ENCODE measurements at regions not wholly inside any gene's neighbourhood (a gene's known extent, or its start where the extent isn't known, plus 50 kb on each side); places are given as distances from the start of the nearest gene placed in this dataset.

DNA sequence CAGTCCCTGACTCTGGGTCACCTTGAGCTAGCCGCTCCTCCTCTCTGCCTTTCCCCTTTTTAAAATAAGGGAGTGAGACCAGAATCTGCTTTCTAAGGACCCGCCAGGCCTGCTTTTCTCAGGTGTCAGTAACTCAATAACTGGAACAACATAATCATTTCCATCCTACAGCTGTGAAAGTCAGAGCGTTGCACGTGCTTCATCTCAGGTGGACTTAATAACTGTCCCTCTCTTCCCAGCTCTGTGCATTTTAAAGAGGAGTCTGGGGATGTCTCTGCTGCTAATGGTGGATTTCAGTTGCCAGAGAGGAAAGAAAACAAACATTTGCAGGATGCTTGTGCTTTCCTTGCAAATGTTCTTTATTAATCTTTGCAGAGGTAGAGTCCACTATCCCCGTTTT lies 93.7 kb downstream of the PCDH1 start (continued):
- TF ChIP-seq ZNF114 (CRISPR knock-in tag; IDR thresholded peaks at IDR 0.05) (no peak), STAT1 (IDR thresholded peaks at IDR 0.05; ENCODE audit: unreplicated experiment) (no peak), POLR2AphosphoS5 (IDR thresholded peaks at IDR 0.05; ENCODE audit: low read depth) (no peak)
- TF ChIP-seq, protein P1, sequence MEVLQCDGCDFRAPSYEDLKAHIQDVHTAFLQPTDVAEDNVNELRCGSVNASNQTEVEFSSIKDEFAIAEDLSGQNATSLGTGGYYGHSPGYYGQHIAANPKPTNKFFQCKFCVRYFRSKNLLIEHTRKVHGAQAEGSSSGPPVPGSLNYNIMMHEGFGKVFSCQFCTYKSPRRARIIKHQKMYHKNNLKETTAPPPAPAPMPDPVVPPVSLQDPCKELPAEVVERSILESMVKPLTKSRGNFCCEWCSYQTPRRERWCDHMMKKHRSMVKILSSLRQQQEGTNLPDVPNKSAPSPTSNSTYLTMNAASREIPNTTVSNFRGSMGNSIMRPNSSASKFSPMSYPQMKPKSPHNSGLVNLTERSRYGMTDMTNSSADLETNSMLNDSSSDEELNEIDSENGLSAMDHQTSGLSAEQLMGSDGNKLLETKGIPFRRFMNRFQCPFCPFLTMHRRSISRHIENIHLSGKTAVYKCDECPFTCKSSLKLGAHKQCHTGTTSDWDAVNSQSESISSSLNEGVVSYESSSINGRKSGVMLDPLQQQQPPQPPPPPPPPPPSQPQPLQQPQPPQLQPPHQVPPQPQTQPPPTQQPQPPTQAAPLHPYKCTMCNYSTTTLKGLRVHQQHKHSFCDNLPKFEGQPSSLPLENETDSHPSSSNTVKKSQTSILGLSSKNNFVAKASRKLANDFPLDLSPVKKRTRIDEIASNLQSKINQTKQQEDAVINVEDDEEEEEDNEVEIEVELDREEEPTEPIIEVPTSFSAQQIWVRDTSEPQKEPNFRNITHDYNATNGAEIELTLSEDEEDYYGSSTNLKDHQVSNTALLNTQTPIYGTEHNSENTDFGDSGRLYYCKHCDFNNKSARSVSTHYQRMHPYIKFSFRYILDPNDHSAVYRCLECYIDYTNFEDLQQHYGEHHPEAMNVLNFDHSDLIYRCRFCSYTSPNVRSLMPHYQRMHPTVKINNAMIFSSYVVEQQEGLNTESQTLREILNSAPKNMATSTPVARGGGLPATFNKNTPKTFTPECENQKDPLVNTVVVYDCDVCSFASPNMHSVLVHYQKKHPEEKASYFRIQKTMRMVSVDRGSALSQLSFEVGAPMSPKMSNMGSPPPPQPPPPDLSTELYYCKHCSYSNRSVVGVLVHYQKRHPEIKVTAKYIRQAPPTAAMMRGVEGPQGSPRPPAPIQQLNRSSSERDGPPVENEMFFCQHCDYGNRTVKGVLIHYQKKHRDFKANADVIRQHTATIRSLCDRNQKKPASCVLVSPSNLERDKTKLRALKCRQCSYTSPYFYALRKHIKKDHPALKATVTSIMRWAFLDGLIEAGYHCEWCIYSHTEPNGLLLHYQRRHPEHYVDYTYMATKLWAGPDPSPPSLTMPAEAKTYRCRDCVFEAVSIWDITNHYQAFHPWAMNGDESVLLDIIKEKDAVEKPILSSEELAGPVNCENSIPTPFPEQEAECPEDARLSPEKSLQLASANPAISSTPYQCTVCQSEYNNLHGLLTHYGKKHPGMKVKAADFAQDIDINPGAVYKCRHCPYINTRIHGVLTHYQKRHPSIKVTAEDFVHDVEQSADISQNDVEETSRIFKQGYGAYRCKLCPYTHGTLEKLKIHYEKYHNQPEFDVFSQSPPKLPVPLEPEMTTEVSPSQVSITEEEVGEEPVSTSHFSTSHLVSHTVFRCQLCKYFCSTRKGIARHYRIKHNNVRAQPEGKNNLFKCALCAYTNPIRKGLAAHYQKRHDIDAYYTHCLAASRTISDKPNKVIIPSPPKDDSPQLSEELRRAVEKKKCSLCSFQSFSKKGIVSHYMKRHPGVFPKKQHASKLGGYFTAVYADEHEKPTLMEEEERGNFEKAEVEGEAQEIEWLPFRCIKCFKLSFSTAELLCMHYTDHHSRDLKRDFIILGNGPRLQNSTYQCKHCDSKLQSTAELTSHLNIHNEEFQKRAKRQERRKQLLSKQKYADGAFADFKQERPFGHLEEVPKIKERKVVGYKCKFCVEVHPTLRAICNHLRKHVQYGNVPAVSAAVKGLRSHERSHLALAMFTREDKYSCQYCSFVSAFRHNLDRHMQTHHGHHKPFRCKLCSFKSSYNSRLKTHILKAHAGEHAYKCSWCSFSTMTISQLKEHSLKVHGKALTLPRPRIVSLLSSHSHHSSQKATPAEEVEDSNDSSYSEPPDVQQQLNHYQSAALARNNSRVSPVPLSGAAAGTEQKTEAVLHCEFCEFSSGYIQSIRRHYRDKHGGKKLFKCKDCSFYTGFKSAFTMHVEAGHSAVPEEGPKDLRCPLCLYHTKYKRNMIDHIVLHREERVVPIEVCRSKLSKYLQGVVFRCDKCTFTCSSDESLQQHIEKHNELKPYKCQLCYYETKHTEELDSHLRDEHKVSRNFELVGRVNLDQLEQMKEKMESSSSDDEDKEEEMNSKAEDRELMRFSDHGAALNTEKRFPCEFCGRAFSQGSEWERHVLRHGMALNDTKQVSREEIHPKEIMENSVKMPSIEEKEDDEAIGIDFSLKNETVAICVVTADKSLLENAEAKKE (CRISPR knock-in tag; IDR thresholded peaks at IDR 0.05) = no peak

DNA sequence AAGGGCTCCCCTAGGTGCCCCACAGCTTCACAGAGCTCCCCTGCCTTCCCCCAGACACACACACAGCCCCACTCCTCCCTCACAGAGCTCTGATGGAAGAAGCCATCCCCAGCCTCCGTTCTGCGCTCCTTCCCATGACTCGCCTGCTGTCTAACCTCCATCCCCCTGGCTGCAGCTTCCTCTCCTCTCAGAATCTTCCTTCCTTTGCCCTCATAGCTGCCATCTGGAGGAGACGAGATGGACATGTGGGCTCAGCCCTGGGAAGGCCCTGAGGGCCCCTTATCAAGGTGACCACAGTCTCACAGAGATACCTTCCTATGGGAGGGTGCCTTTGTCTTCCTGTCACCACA lies 94.3 kb downstream of the PCDH1 start:
- H3F3A ChIP-seq (replicated peaks; ENCODE audit: low read depth) = peaks cover 7% of the 10 kb centered on the region; the same call in 1 of the 2 replicates
- H2AFZ ChIP-seq = no peak overlapping the region
- no peak overlapping the region for H3K27ac Mint-ChIP-seq
- peaks cover 25% of the 10 kb centered on the region for H3K27me3 Mint-ChIP-seq (ENCODE audit: insufficient read depth, low read depth, poor library complexity)
- no peak overlapping the region for H3K4me3 ChIP-seq
- peaks cover 21% of the 10 kb centered on the region; the same call in 1 of the 2 replicates for H3K4me1 ChIP-seq (ENCODE audit: insufficient read depth)
- TF ChIP-seq, protein P2, sequence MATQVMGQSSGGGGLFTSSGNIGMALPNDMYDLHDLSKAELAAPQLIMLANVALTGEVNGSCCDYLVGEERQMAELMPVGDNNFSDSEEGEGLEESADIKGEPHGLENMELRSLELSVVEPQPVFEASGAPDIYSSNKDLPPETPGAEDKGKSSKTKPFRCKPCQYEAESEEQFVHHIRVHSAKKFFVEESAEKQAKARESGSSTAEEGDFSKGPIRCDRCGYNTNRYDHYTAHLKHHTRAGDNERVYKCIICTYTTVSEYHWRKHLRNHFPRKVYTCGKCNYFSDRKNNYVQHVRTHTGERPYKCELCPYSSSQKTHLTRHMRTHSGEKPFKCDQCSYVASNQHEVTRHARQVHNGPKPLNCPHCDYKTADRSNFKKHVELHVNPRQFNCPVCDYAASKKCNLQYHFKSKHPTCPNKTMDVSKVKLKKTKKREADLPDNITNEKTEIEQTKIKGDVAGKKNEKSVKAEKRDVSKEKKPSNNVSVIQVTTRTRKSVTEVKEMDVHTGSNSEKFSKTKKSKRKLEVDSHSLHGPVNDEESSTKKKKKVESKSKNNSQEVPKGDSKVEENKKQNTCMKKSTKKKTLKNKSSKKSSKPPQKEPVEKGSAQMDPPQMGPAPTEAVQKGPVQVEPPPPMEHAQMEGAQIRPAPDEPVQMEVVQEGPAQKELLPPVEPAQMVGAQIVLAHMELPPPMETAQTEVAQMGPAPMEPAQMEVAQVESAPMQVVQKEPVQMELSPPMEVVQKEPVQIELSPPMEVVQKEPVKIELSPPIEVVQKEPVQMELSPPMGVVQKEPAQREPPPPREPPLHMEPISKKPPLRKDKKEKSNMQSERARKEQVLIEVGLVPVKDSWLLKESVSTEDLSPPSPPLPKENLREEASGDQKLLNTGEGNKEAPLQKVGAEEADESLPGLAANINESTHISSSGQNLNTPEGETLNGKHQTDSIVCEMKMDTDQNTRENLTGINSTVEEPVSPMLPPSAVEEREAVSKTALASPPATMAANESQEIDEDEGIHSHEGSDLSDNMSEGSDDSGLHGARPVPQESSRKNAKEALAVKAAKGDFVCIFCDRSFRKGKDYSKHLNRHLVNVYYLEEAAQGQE (IDR thresholded peaks at IDR 0.05; ENCODE audit: unreplicated experiment) = no peak
- TF ChIP-seq NANOG (IDR thresholded peaks at IDR 0.05; ENCODE audit: borderline replicate concordance) (no peak), ZNF114 (CRISPR knock-in tag; IDR thresholded peaks at IDR 0.05) (no peak), POLR2AphosphoS5 (IDR thresholded peaks at IDR 0.05; ENCODE audit: low read depth) (no peak), JUNB (IDR thresholded peaks at IDR 0.05; ENCODE audit: unreplicated experiment) (no peak)
- TF ChIP-seq, protein P3, sequence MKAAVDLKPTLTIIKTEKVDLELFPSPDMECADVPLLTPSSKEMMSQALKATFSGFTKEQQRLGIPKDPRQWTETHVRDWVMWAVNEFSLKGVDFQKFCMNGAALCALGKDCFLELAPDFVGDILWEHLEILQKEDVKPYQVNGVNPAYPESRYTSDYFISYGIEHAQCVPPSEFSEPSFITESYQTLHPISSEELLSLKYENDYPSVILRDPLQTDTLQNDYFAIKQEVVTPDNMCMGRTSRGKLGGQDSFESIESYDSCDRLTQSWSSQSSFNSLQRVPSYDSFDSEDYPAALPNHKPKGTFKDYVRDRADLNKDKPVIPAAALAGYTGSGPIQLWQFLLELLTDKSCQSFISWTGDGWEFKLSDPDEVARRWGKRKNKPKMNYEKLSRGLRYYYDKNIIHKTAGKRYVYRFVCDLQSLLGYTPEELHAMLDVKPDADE (IDR thresholded peaks at IDR 0.05) = no peak
- DNase-seq (ENCODE audit: low spot score) = no peak
- no peaks in the 10 kb centered on the region for H3K9me3 Mint-ChIP-seq
- H3K4me1 Mint-ChIP-seq = peaks cover 59% of the 10 kb centered on the region
- H3K4me3 Mint-ChIP-seq = no peak overlapping the region; the same call in 2 of the 3 replicates
- no peak overlapping the region for H3K27ac ChIP-seq (ENCODE audit: low read depth)
- H3K9me2 ChIP-seq (ENCODE audit: insufficient read depth) = no peaks in the 10 kb centered on the region
- no peaks in the 10 kb centered on the region for H3K36me3 ChIP-seq (ENCODE audit: insufficient read depth)
- no peak overlapping the region for H3K4me2 ChIP-seq
- no peaks in the 10 kb centered on the region for H3K79me2 ChIP-seq (replicated peaks; ENCODE audit: insufficient read depth)
- H3K27me3 ChIP-seq (ENCODE audit: insufficient read depth) = no peaks in the 10 kb centered on the region
- no peak for ATAC-seq
- no peaks in the 10 kb centered on the region for H4K20me1 ChIP-seq (replicated peaks; ENCODE audit: insufficient read depth)
- H3K36me3 Mint-ChIP-seq (ENCODE audit: low read depth) = no peaks in the 10 kb centered on the region

All from GM23338 (cell line).